HG03439 (cell line): ENCODE measurements at regions not wholly inside any gene's neighbourhood (a gene's known extent, or its start where the extent isn't known, plus 50 kb on each side); places are given as distances from the start of the nearest gene placed in this dataset.

Experiments used
- ATAC-seq: cut with Tn5 transposase; IDR thresholded peaks from one replicate; pipeline ENCODE4 v1.9.1; 2021; ENCODE audit warnings: mild to moderate bottlenecking, moderate library complexity; ENCODE audit not compliant: unreplicated experiment

- no peak for ATAC-seq
Measured at GRCh38 chr3:84439476-84439875, 519.3 kb upstream of the CADM2 start.

- ATAC-seq: no peak
Measured at GRCh38 chr3:84440291-84440690, 518.5 kb upstream of the CADM2 start.

GRCh38 chr3:84442533-84442932 lies 516.3 kb upstream of the CADM2 start:
- ATAC-seq: no peak

- no peak for ATAC-seq
Measured at GRCh38 chr3:84444726-84445521, 513.9 kb upstream of the CADM2 start.

- ATAC-seq: no peak
Measured at GRCh38 chr3:84487296-84487695, 471.5 kb upstream of the CADM2 start.

GRCh38 chr3:84504761-84505160 lies 454.0 kb upstream of the CADM2 start:
- no peak for ATAC-seq

- ATAC-seq: no peak
Measured at GRCh38 chr3:84510007-84510406, 448.8 kb upstream of the CADM2 start.

- no peak for ATAC-seq
Measured at GRCh38 chr3:84522893-84523292, 435.9 kb upstream of the CADM2 start.

GRCh38 chr3:84536916-84537315 lies 421.9 kb upstream of the CADM2 start:
- no peak for ATAC-seq

GRCh38 chr3:84538597-84538996 lies 420.2 kb upstream of the CADM2 start:
- ATAC-seq: no peak

GRCh38 chr3:84547207-84547606 lies 411.6 kb upstream of the CADM2 start:
- no peak for ATAC-seq

GRCh38 chr3:84547971-84548970 lies 410.5 kb upstream of the CADM2 start:
- peak; percentile 97 for ATAC-seq

- ATAC-seq: no peak
Measured at GRCh38 chr3:84555629-84556028, 403.2 kb upstream of the CADM2 start.

- ATAC-seq: no peak
Measured at GRCh38 chr3:84566256-84566655, 392.5 kb upstream of the CADM2 start.

GRCh38 chr3:84567796-84568195 lies 391.0 kb upstream of the CADM2 start:
- no peak for ATAC-seq

GRCh38 chr3:84573962-84574361 lies 384.8 kb upstream of the CADM2 start:
- ATAC-seq: no peak

- ATAC-seq: no peak
Measured at GRCh38 chr3:84586427-84586826, 372.4 kb upstream of the CADM2 start.

- no peak for ATAC-seq
Measured at GRCh38 chr3:84600703-84601225, 358.0 kb upstream of the CADM2 start.

GRCh38 chr3:84601303-84601702 lies 357.5 kb upstream of the CADM2 start:
- ATAC-seq: no peak

GRCh38 chr3:84621823-84622222 lies 337.0 kb upstream of the CADM2 start:
- ATAC-seq: no peak

- no peak for ATAC-seq
Measured at GRCh38 chr3:84634668-84635067, 324.1 kb upstream of the CADM2 start.

- no peak for ATAC-seq
Measured at GRCh38 chr3:84637272-84637671, 321.5 kb upstream of the CADM2 start.
